Neural progenitor cell (in vitro differentiated cells): ENCODE measurements at regions not wholly inside any gene's neighbourhood (a gene's known extent, or its start where the extent isn't known, plus 50 kb on each side); places are given as distances from the start of the nearest gene placed in this dataset.

Source experiments
- CTCF ChIP-seq: fragments of 200-600 bp; sonication (generic); IDR thresholded peaks from 2 replicates; pipeline ENCODE4 v1.5.1; 2017; ENCODE audit warnings: antibody characterized with exemption, mild to moderate bottlenecking
- EZH2 ChIP-seq: fragments of 200-600 bp; sonication (generic); IDR thresholded peaks from 2 replicates; pipeline ENCODE4 v1.6.1; 2017; ENCODE audit warnings: antibody characterized with exemption, mild to moderate bottlenecking, moderate library complexity
- EZH2phosphoT487 ChIP-seq: fragments of 200-600 bp; sonication (generic); IDR thresholded peaks from 2 replicates; pipeline ENCODE4 v1.6.1; 2017; ENCODE audit warnings: antibody characterized with exemption

- no peak for TF ChIP-seq CTCF
- no peak for TF ChIP-seq EZH2phosphoT487
- no peak for TF ChIP-seq EZH2
These were observed 104.8 kb upstream of the CASZ1 start for GRCh38 chr1:10901091-10901890.
